ENCODE measurements at regions not wholly inside any gene's neighbourhood (a gene's known extent, or its start where the extent isn't known, plus 50 kb on each side); places are given as distances from the start of the nearest gene placed in this dataset.

- Histone ChIP-seq H3K27ac (no peak overlapping the region), H3K4me3 (no peak overlapping the region), H3K36me3 (no peaks in the 10 kb centered on the region), H3K27me3 (peaks cover 0 to 4% (median 0%) of the 10 kb centered on the region in 9 donors), H3K4me1 (no peaks in the 10 kb centered on the region), H3K9me3 (peaks cover 0 to 23% (median 2%) of the 10 kb centered on the region in 12 donors)
- 42 to 72% (median 60%) methylated on average over 6 of the region's 6 CpGs for WGBS, 4 donors
- DNase-seq (no peak), ATAC-seq (no peak)
- no peak for TF ChIP-seq POLR2A (IDR thresholded peaks at IDR 0.05)
- no peak for TF ChIP-seq CTCF (IDR thresholded peaks at IDR 0.05)
- intact Hi-C loops (cut with DNase I): loop anchor here in 1 of 10 donors (10.0 kb wide), 1 partner anchor 255 kb away; no protein-coding TSS in a partner anchor
Observed at GRCh38 chr19:28989739-28990138, 223.2 kb downstream of the UQCRFS1 start.

GRCh38 chr19:28988066-28988465 is 224.9 kb downstream of the UQCRFS1 start:
- ATAC-seq: no peak
- Histone ChIP-seq H3K4me3 (no peak overlapping the region), H3K27ac (no peak overlapping the region), H3K4me1 (no peaks in the 10 kb centered on the region), H3K36me3 (no peaks in the 10 kb centered on the region), H3K27me3 (peaks cover 0 to 9% (median 0%) of the 10 kb centered on the region in 9 donors), H3K9me3 (peaks cover 0 to 6% (median 0%) of the 10 kb centered on the region in 12 donors)
- intact Hi-C loops (cut with DNase I): loop anchor here in 1 of 10 donors (10.0 kb wide), 1 partner anchor 253 kb away; no protein-coding TSS in a partner anchor
- no peak for DNase-seq
- TF ChIP-seq CTCF (IDR thresholded peaks at IDR 0.05): no peak
- TF ChIP-seq POLR2A (IDR thresholded peaks at IDR 0.05): no peak
- WGBS, 4 donors: 89 to 97% (median 93%) methylated on average over 1 of the region's 1 CpG

- intact Hi-C loops (cut with DNase I): loop anchor here in 1 of 10 donors (10.0 kb wide), 1 partner anchor 252 kb away; no protein-coding TSS in a partner anchor
- Histone ChIP-seq H3K4me1 (no peaks in the 10 kb centered on the region), H3K36me3 (no peaks in the 10 kb centered on the region), H3K4me3 (no peak overlapping the region), H3K27ac (no peak overlapping the region), H3K9me3 (no peaks in the 10 kb centered on the region), H3K27me3 (peaks cover 0 to 9% (median 0%) of the 10 kb centered on the region in 9 donors)
- no peak for ATAC-seq
- DNase-seq: no peak
- TF ChIP-seq CTCF (IDR thresholded peaks at IDR 0.05): no peak
- no peak for TF ChIP-seq POLR2A (IDR thresholded peaks at IDR 0.05)
- WGBS, 4 donors: 82 to 85% (median 84%) methylated on average over 6 of the region's 6 CpGs
Observed at GRCh38 chr19:28987177-28987576, 225.8 kb downstream of the UQCRFS1 start.

- DNase-seq (no peak), ATAC-seq (no peak)
- H3K4me1 ChIP-seq: no peaks in the 10 kb centered on the region
- intact Hi-C loops (cut with DNase I): loop anchor here in 1 of 10 donors (10.0 kb wide), 1 partner anchor 250 kb away; no protein-coding TSS in a partner anchor
- WGBS, 4 donors: 67 to 76% (median 70%) methylated on average over 7 to 8 of the region's 8 CpGs
- no peak overlapping the region for H3K27ac ChIP-seq
- peaks cover 0 to 9% (median 0%) of the 10 kb centered on the region in 9 donors for H3K27me3 ChIP-seq
- H3K36me3 ChIP-seq: no peaks in the 10 kb centered on the region
- no peak for TF ChIP-seq POLR2A (IDR thresholded peaks at IDR 0.05)
- TF ChIP-seq CTCF (IDR thresholded peaks at IDR 0.05): no peak
- H3K9me3 ChIP-seq: no peaks in the 10 kb centered on the region
- no peak overlapping the region for H3K4me3 ChIP-seq
Observed at GRCh38 chr19:28985201-28985600, 227.8 kb downstream of the UQCRFS1 start.

All from heart left ventricle (tissue), 16 donors.